ENCODE measurements at regions not wholly inside any gene's neighbourhood (a gene's known extent, or its start where the extent isn't known, plus 50 kb on each side); places are given as distances from the start of the nearest gene placed in this dataset.
A peak's percentile ranks its signal among the peaks of the same experiment; 100 is the strongest.

- Histone ChIP-seq H3K36me3 (ENCODE audit: control insufficient read depth, insufficient read depth, low read length) (no peaks in the 10 kb centered on the region), H2AFZ (ENCODE audit: low read length) (no peak overlapping the region), H3K4me1 (ENCODE audit: control insufficient read depth, extremely low read depth, insufficient read depth, low read length) (no peaks in the 10 kb centered on the region), H3K9me3 (ENCODE audit: control insufficient read depth, insufficient read depth, low read depth, low read length) (no peaks in the 10 kb centered on the region), H3K4me3 (replicated peaks in 1 of 4; ENCODE audit: control extremely low read depth in 1 of 4, insufficient read depth in 1 of 4, low read depth in 3 of 4, low read length in 4 of 4) (no peak overlapping the region), H3K79me2 (ENCODE audit: control insufficient read depth, insufficient read depth, low read length) (no peaks in the 10 kb centered on the region), H3K27ac (ENCODE audit: insufficient read depth, low read length) (no peak overlapping the region), H3K4me2 (ENCODE audit: extremely low read depth, insufficient read depth, low read length) (no peak overlapping the region), H4K20me1 (ENCODE audit: control insufficient read depth, extremely low read depth, insufficient read depth, low read length) (no peaks in the 10 kb centered on the region), H3K9ac (ENCODE audit: insufficient read depth, low read length) (no peak overlapping the region), H3K27me3 (ENCODE audit: control insufficient read depth, insufficient read depth, low read length) (no peaks in the 10 kb centered on the region)
- no peak for DNase-seq (ENCODE audit: low read depth in 2 of 2)
- TF ChIP-seq EZH2 (IDR thresholded peaks at IDR 0.05; ENCODE audit: low read length, missing control alignments) (no peak), CTCF (conservative IDR thresholded peaks at IDR 0.05 in 1 of 2, IDR thresholded peaks at IDR 0.05 in 1 of 2; ENCODE audit: low read depth in 1 of 2, low read length in 2 of 2) (no peak)
Measured at GRCh38 chr3:166296179-166296783, 459.1 kb upstream of the BCHE start.

GRCh38 chr3:166291186-166291955, 454.1 kb upstream of the BCHE start:
- Histone ChIP-seq H3K9ac (ENCODE audit: insufficient read depth, low read length) (no peak overlapping the region), H3K36me3 (ENCODE audit: control insufficient read depth, insufficient read depth, low read length) (no peaks in the 10 kb centered on the region), H3K4me2 (ENCODE audit: extremely low read depth, insufficient read depth, low read length) (no peak overlapping the region), H4K20me1 (ENCODE audit: control insufficient read depth, extremely low read depth, insufficient read depth, low read length) (no peaks in the 10 kb centered on the region), H2AFZ (ENCODE audit: low read length) (no peak overlapping the region), H3K27me3 (ENCODE audit: control insufficient read depth, insufficient read depth, low read length) (no peaks in the 10 kb centered on the region), H3K4me1 (ENCODE audit: control insufficient read depth, extremely low read depth, insufficient read depth, low read length) (no peaks in the 10 kb centered on the region), H3K9me3 (ENCODE audit: control insufficient read depth, insufficient read depth, low read depth, low read length) (no peaks in the 10 kb centered on the region), H3K27ac (ENCODE audit: insufficient read depth, low read length) (no peak overlapping the region), H3K4me3 (replicated peaks in 1 of 4; ENCODE audit: control extremely low read depth in 1 of 4, insufficient read depth in 1 of 4, low read depth in 3 of 4, low read length in 4 of 4) (no peak overlapping the region), H3K79me2 (ENCODE audit: control insufficient read depth, insufficient read depth, low read length) (no peaks in the 10 kb centered on the region)
- no peak for TF ChIP-seq CTCF (conservative IDR thresholded peaks at IDR 0.05 in 1 of 2, IDR thresholded peaks at IDR 0.05 in 1 of 2; ENCODE audit: low read depth in 1 of 2, low read length in 2 of 2)
- no peak for TF ChIP-seq EZH2 (IDR thresholded peaks at IDR 0.05; ENCODE audit: low read length, missing control alignments)
- DNase-seq (ENCODE audit: low read depth in 2 of 2), result no peak

GRCh38 chr3:166285001-166285400, 447.8 kb upstream of the BCHE start:
- no peaks in the 10 kb centered on the region for H3K36me3 ChIP-seq (ENCODE audit: control insufficient read depth, insufficient read depth, low read length)
- DNase-seq (ENCODE audit: low read depth in 2 of 2), result peak; percentile 38 to 79
- H2AFZ ChIP-seq (ENCODE audit: low read length), result peak overlapping the region; percentile 17
- H3K27me3 ChIP-seq (ENCODE audit: control insufficient read depth, insufficient read depth, low read length), result no peaks in the 10 kb centered on the region
- no peak overlapping the region for H3K9ac ChIP-seq (ENCODE audit: insufficient read depth, low read length)
- no peak overlapping the region for H3K4me2 ChIP-seq (ENCODE audit: extremely low read depth, insufficient read depth, low read length)
- no peaks in the 10 kb centered on the region for H3K9me3 ChIP-seq (ENCODE audit: control insufficient read depth, insufficient read depth, low read depth, low read length)
- H3K4me3 ChIP-seq (replicated peaks in 1 of 4; ENCODE audit: control extremely low read depth in 1 of 4, insufficient read depth in 1 of 4, low read depth in 3 of 4, low read length in 4 of 4), result no peak overlapping the region
- no peaks in the 10 kb centered on the region for H3K4me1 ChIP-seq (ENCODE audit: control insufficient read depth, extremely low read depth, insufficient read depth, low read length)
- TF ChIP-seq CTCF (conservative IDR thresholded peaks at IDR 0.05 in 1 of 2, IDR thresholded peaks at IDR 0.05 in 1 of 2; ENCODE audit: low read depth in 1 of 2, low read length in 2 of 2), result no peak
- TF ChIP-seq EZH2 (IDR thresholded peaks at IDR 0.05; ENCODE audit: low read length, missing control alignments), result no peak
- H3K27ac ChIP-seq (ENCODE audit: insufficient read depth, low read length), result no peak overlapping the region
- H4K20me1 ChIP-seq (ENCODE audit: control insufficient read depth, extremely low read depth, insufficient read depth, low read length), result no peaks in the 10 kb centered on the region
- H3K79me2 ChIP-seq (ENCODE audit: control insufficient read depth, insufficient read depth, low read length), result no peaks in the 10 kb centered on the region
